Lung (tissue), 11 donors: ENCODE measurements at regions not wholly inside any gene's neighbourhood (a gene's known extent, or its start where the extent isn't known, plus 50 kb on each side); places are given as distances from the start of the nearest gene placed in this dataset.

Source experiments
- ATAC-seq: fragments of 200-7000 bp; cut with Tn5 transposase; one replicate; pipeline ENCODE4 v1.9.1; 2020; ENCODE audit warnings: moderate number of reproducible peaks; ENCODE audit not compliant: insufficient read depth, low FRiP score
- DNase-seq, 3 donors: peaks; one replicate each; pipeline ENCODE4 v3.0.0-alpha.2; 2013 to 2017
- H3K27ac ChIP-seq, 2 donors: one replicate each; pipeline ENCODE4 v1.5.1; 2013; ENCODE audit warnings: mild to moderate bottlenecking in 2 of 2, moderate library complexity in 2 of 2, control low read depth in 1 of 2, inconsistent platforms in 1 of 2, low read depth in 1 of 2, low read length in 1 of 2
- H3K27me3 ChIP-seq, 3 donors: one replicate each; pipeline ENCODE4 v1.5.1; 2013; ENCODE audit warnings: low read length in 2 of 3; ENCODE audit not compliant: control insufficient read depth in 3 of 3, insufficient read depth in 3 of 3
- H3K36me3 ChIP-seq, 4 donors: one replicate each; pipeline ENCODE4 v1.5.1; 2013; ENCODE audit warnings: low read length in 4 of 4, mild to moderate bottlenecking in 1 of 4, moderate library complexity in 1 of 4; ENCODE audit not compliant: control insufficient read depth in 4 of 4, insufficient read depth in 4 of 4
- H3K4me1 ChIP-seq, 5 donors: one replicate each; pipeline ENCODE4 v1.5.1; 2013; ENCODE audit warnings: low read length in 5 of 5, mild to moderate bottlenecking in 2 of 5, moderate library complexity in 1 of 5; ENCODE audit not compliant: control insufficient read depth in 5 of 5, insufficient read depth in 5 of 5
- H3K4me3 ChIP-seq: one replicate; pipeline ENCODE4 v1.5.1; 2013; ENCODE audit warnings: mild to moderate bottlenecking, control low read depth, moderate library complexity
- H3K9ac ChIP-seq, 2 donors: one replicate each; pipeline ENCODE4 v1.5.1; 2013; ENCODE audit warnings: low read length in 2 of 2, control low read depth in 1 of 2; ENCODE audit not compliant: insufficient read depth in 1 of 2
- H3K9me3 ChIP-seq, 4 donors: one replicate each; pipeline ENCODE4 v1.5.1; 2013; ENCODE audit warnings: low read length in 3 of 4, mild to moderate bottlenecking in 1 of 4, moderate library complexity in 1 of 4; ENCODE audit not compliant: control insufficient read depth in 4 of 4, insufficient read depth in 3 of 4
- WGBS, 2 donors: extraction: QIAGEN DNeasy Blood & Tissue Kit; methylation state at CpG; one replicate each; pipeline ENCODE4 v1.1.7; 2013; 5-methylcytosine and 5-hydroxymethylcytosine counted together
- TF ChIP-seq, protein P1 (sequence below): IDR thresholded peaks from 2 replicates; pipeline ENCODE4 v1.5.1; 2012; ENCODE audit warnings: mild to moderate bottlenecking; ENCODE audit errors: control extremely low read depth, extremely low read depth
- donor health status: control.
- donor health status: control.
- donor health status: Bipolar disorder and iron deficiency.
- donor health status: healthy.
- donor health status: DM: yes; HTN: yes; CAD: no.

DNA sequence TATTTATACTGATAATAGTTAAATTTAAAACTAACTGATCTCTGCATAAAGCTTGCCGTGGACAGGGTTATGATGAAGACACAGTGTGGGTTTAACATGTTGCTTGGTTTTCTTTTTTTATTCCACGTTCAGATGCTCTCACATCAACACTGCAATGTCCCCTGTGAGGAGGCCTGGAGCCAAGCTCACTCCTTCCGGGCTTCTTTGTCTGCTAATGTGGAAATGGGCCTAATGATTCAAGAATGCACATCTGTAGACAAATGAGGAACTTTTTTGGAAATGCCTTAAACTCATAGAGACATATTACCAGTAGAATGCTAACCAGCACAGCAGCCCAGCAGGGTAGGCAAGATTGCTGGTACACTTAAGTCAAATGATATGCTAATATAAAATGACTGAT, 208.0 kb downstream of the GALR1 start:
- no peak for DNase-seq
- WGBS, 2 donors: 73 to 89% methylated on average over 3 of the region's 3 CpGs
- TF ChIP-seq, protein P1, sequence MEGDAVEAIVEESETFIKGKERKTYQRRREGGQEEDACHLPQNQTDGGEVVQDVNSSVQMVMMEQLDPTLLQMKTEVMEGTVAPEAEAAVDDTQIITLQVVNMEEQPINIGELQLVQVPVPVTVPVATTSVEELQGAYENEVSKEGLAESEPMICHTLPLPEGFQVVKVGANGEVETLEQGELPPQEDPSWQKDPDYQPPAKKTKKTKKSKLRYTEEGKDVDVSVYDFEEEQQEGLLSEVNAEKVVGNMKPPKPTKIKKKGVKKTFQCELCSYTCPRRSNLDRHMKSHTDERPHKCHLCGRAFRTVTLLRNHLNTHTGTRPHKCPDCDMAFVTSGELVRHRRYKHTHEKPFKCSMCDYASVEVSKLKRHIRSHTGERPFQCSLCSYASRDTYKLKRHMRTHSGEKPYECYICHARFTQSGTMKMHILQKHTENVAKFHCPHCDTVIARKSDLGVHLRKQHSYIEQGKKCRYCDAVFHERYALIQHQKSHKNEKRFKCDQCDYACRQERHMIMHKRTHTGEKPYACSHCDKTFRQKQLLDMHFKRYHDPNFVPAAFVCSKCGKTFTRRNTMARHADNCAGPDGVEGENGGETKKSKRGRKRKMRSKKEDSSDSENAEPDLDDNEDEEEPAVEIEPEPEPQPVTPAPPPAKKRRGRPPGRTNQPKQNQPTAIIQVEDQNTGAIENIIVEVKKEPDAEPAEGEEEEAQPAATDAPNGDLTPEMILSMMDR: no peak

DNA sequence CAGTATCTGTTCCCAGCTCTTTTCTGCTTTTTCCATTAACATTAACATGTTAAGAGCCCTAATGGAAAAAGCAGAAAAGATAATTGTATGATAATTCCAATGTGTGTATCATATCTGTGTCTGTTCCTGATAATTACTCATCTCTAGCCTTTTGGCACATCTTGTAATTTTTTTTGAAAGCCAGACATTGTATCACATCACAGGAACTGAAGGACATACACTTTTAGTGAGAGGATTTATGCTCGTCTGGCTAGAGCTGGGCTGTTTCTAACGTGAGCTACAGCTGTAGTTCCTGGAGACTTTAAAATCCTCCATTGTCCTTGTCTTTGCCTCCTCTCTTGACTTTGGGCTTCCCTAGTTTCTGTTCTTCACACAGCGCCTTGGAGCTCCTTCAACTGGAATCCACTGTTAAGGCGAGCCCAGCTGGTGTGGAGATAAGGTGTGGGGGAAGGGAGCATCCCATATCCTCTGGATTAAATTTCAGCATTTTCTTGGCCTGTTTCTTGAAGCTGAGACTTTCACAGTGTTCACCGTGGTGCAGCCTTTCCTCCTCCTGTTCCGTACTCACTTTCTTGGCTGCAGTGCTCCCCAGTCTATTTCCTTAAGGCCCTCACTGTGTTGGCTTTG, 211.5 kb downstream of the GALR1 start:
- TF ChIP-seq, protein P1: no peak
- ATAC-seq (no peak), DNase-seq (peak; percentile 48 to 66 (median 54))
- H3K4me1 ChIP-seq: no peaks in the 10 kb centered on the region
- H3K27ac ChIP-seq: no peak overlapping the region
- no peak overlapping the region for H3K4me3 ChIP-seq
- H3K27me3 ChIP-seq: no peaks in the 10 kb centered on the region
- no peak overlapping the region for H3K9ac ChIP-seq
- H3K36me3 ChIP-seq: no peaks in the 10 kb centered on the region
- no peaks in the 10 kb centered on the region for H3K9me3 ChIP-seq
- 66 to 67% methylated on average over 6 of the region's 6 CpGs for WGBS, 2 donors

More for the DNA sequence above, 208.0 kb downstream of the GALR1 start:
- no peaks in the 10 kb centered on the region for H3K9me3 ChIP-seq
- H3K9ac ChIP-seq: no peak overlapping the region
- ATAC-seq: no peak
- no peak overlapping the region for H3K27ac ChIP-seq
- no peaks in the 10 kb centered on the region for H3K36me3 ChIP-seq
- H3K4me1 ChIP-seq: no peaks in the 10 kb centered on the region
- no peaks in the 10 kb centered on the region for H3K27me3 ChIP-seq
- no peak overlapping the region for H3K4me3 ChIP-seq

DNA sequence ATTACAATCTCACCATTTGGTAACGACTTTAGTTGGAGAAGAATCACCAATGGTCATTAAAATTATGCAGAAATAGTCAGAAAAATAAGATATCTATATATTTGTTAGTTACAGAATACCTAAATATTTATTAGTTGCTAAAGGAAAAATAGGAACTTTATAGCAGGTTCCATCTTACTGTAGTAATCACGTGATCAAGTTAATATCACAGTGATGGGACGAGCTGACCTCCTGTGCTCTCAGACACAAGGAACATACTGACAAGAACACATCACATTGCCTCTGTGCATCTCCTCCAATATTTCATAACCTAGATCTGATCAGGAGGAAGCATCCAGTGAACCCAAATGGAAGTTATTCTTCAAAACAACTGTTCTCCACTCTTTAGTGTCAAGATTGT, 215.3 kb downstream of the GALR1 start:
- Histone ChIP-seq H3K9ac (no peak overlapping the region), H3K4me3 (no peak overlapping the region), H3K27me3 (no peaks in the 10 kb centered on the region), H3K27ac (no peak overlapping the region), H3K4me1 (no peaks in the 10 kb centered on the region), H3K36me3 (no peaks in the 10 kb centered on the region), H3K9me3 (no peaks in the 10 kb centered on the region)
- ATAC-seq (no peak), DNase-seq (no peak)
- 79 to 84% methylated on average over 3 of the region's 3 CpGs for WGBS, 2 donors
- TF ChIP-seq, protein P1: no peak

DNA sequence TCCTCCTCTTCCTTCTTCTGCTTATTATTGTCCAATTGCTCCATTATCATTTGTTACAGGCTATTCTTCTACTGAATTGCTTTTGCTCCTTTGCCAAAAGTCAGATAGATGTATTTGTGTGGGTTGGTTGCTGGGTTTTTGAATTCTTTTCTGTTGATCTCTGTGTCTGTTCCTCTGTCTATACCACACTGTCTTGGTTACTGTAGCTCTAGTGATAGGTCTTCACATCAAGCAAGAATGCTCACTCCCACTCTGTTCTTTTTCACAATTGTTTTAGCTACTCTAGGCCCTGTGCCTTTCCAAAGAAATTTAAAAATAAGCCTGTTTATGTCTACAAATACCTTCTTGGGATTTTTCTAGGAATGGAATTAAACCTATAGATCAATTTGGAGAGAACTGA, 217.2 kb downstream of the GALR1 start:
- Histone ChIP-seq H3K36me3 (no peaks in the 10 kb centered on the region), H3K4me3 (no peak overlapping the region), H3K27me3 (no peaks in the 10 kb centered on the region), H3K27ac (no peak overlapping the region), H3K9me3 (no peaks in the 10 kb centered on the region), H3K9ac (no peak overlapping the region), H3K4me1 (no peaks in the 10 kb centered on the region)
- no peak for ATAC-seq
- TF ChIP-seq, protein P1: no peak
- no peak for DNase-seq
